RWPE1 (cell line): ENCODE measurements at regions not wholly inside any gene's neighbourhood (a gene's known extent, or its start where the extent isn't known, plus 50 kb on each side); places are given as distances from the start of the nearest gene placed in this dataset.

Experiments used
- CTCF ChIA-PET: fragments of 350-600 bp; sonication (Branson Sonifier 250); formaldehyde crosslinking; extraction: SDS; loops from one replicate; lab custom pipeline; 2021; lab: Yijun Ruan, JAX
- POLR2A ChIA-PET: fragments of 400-600 bp; formaldehyde crosslinking; extraction: SDS; loops from one replicate; lab custom pipeline; 2020; ENCODE audit warnings: antibody characterized with exemption; ENCODE audit not compliant: low non-redundant PET; lab: Yijun Ruan, JAX
- DNase-seq: peaks from one replicate; pipeline ENCODE4 v3.0.0; 2012; ENCODE audit warnings: low spot score
- H3K27ac ChIP-seq: fragments of 450-650 bp; 2 replicates; pipeline ENCODE4 v1.5.1; 2017
- CTCF ChIP-seq: fragments of 450-650 bp; conservative IDR thresholded peaks from 2 replicates; pipeline ENCODE4 v1.5.1; 2017; ENCODE audit warnings: low read depth, mild to moderate bottlenecking

GRCh38 chr3:154981664-154982063 lies 98.5 kb upstream of the MME start:
- CTCF ChIA-PET, result interaction anchor here (0.6 to 0.7 kb wide), 3 partner anchors 29 to 120 kb away, joined by 3 read pairs; no protein-coding TSS in a partner anchor
- H3K27ac ChIP-seq, result no peak overlapping the region
- no peak for DNase-seq
- TF ChIP-seq CTCF, result no peak
- POLR2A ChIA-PET, result no interaction called here

- no peak for TF ChIP-seq CTCF
- POLR2A ChIA-PET, result no interaction called here
- no peak for DNase-seq
- H3K27ac ChIP-seq, result no peak overlapping the region
- CTCF ChIA-PET, result interaction anchor here (0.6 kb wide), 1 partner anchor 29 kb away, joined by 3 read pairs; no protein-coding TSS in a partner anchor
Measured at GRCh38 chr3:154981201-154981600, 98.9 kb upstream of the MME start.

DNA sequence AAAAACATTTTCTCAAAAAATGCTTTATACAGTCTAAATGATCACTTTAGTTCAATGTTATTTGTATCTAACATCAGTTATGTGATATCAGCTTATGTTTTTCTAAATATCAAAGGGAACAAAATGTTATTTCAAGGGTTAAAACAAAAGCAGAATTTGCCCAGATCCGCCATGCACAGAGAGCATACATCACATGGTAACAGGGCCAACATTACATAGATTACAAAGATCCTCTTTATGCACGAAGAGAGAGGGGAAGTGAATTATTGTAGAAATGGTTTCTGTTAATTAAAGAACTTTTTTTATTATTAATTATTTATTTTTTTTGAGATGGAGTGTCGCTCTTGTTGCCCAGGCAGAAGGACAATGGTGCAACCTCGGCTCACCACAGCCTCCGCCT lies 100.8 kb upstream of the MME start:
- ChIA-PET POLR2A (no interaction called here), CTCF (no interaction called here)
- no peak overlapping the region for H3K27ac ChIP-seq
- TF ChIP-seq CTCF, result no peak
- DNase-seq, result no peak

DNA sequence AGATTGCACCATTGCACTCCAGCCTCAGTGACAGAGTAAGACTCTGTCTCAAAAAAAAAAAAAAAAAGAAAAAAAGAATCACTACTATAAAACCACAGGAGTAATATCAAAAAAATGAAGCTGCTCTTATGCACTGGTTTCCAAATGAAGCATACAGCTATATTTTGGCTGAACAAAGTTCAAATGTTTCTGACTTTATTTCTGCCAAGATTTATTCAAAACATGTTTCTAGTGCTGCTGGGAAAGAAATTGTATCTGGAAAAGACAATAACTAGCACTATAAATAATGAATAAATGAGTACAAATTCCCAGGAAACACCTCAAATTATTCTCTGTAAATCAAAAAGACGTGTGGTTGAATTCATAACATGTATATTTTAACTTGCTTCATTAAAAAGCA lies 102.5 kb upstream of the MME start:
- POLR2A ChIA-PET, result no interaction called here

GRCh38 chr3:154976072-154976983 lies 103.8 kb upstream of the MME start:
- no peak for DNase-seq
- ChIA-PET POLR2A (interaction anchor here (0.7 kb wide), 1 partner anchor 111 kb away, joined by 4 read pairs; no protein-coding TSS in a partner anchor), CTCF (interaction anchor here (0.6 to 0.7 kb wide), 3 partner anchors 155 to 830 kb away, joined by 3 to 7 read pairs (median 3); no protein-coding TSS in a partner anchor)

More for the DNA sequence above, 102.5 kb upstream of the MME start:
- H3K27ac ChIP-seq, result no peak overlapping the region
- TF ChIP-seq CTCF, result no peak
- no peak for DNase-seq
- CTCF ChIA-PET, result interaction anchor here (0.5 kb wide), 1 partner anchor 142 kb away, joined by 3 read pairs; no protein-coding TSS in a partner anchor

More at GRCh38 chr3:154976072-154976983, 103.8 kb upstream of the MME start:
- H3K27ac ChIP-seq, result no peak overlapping the region
- TF ChIP-seq CTCF, result no peak
